ENCODE measurements at regions not wholly inside any gene's neighbourhood (a gene's known extent, or its start where the extent isn't known, plus 50 kb on each side); places are given as distances from the start of the nearest gene placed in this dataset.

DNA sequence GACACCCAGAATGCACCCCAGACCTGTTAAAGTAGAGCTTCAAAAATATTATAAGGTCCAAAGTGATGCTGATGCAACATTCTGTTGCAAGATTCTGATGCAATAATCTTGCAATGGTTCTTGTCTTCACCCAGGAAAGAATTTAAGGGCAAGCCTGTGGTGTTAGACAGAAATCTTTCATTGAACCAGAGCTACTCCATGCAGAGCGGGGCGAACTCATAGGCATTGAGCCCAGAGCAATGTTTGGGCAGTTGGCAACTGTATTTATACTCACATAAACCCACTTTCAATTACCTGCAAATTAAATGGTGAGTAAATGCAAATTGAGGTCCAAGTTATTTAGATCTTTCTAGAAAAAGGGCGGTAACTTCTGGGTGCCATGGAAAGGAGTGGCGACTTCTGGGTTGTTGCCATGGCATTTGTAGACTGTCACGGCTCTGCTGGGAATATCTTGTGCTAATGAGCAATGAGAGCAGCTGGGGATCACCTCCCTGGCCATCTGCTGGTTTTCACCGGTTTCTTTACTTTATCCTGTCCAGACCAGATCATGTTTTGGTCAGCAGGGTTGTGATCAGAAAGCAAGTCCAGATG lies 163.4 kb downstream of the ICE1 start:
- intact Hi-C loops (cut with DNase I) = no loop called here
- H3K27me3 ChIP-seq = no peaks in the 10 kb centered on the region
- WGBS, 2 donors = 76 to 92% methylated on average over 6 of the region's 6 CpGs

DNA sequence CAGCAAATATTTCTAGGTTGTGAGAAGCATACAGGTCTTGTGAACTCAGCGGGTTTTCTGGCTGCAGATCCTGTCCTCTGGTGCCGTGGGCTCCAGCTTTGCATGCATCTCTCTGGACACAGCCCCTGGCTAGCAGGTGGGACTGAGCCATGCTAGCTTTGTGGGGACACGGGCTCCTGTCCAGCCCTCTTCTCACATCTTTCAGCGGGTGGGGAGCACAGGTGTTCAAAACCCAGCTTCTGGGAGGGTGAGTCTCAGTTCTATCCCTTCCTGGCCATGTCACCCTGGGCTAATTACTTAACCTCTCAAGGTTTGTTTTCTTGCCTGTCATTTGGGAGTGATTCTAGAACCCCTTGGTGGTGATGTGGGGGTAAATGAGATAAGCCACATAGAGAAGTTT lies 162.3 kb downstream of the ICE1 start:
- intact Hi-C loops (cut with DNase I) = no loop called here
- H3K27ac ChIP-seq = no peak overlapping the region
- no peaks in the 10 kb centered on the region for H3K4me1 ChIP-seq
- no peak for DNase-seq
- H3K4me3 ChIP-seq (replicated peaks in 1 of 3) = no peak overlapping the region
- H3K9me3 ChIP-seq = no peaks in the 10 kb centered on the region
- no peaks in the 10 kb centered on the region for H3K27me3 ChIP-seq
- 95 to 100% methylated on average over 3 to 4 of the region's 4 CpGs for WGBS, 2 donors
- no peaks in the 10 kb centered on the region for H3K36me3 ChIP-seq
- TF ChIP-seq POLR2A (IDR thresholded peaks at IDR 0.05) = no peak
- TF ChIP-seq, protein P1, sequence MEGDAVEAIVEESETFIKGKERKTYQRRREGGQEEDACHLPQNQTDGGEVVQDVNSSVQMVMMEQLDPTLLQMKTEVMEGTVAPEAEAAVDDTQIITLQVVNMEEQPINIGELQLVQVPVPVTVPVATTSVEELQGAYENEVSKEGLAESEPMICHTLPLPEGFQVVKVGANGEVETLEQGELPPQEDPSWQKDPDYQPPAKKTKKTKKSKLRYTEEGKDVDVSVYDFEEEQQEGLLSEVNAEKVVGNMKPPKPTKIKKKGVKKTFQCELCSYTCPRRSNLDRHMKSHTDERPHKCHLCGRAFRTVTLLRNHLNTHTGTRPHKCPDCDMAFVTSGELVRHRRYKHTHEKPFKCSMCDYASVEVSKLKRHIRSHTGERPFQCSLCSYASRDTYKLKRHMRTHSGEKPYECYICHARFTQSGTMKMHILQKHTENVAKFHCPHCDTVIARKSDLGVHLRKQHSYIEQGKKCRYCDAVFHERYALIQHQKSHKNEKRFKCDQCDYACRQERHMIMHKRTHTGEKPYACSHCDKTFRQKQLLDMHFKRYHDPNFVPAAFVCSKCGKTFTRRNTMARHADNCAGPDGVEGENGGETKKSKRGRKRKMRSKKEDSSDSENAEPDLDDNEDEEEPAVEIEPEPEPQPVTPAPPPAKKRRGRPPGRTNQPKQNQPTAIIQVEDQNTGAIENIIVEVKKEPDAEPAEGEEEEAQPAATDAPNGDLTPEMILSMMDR (IDR thresholded peaks at IDR 0.05) = no peak

More for the DNA sequence above, 163.4 kb downstream of the ICE1 start:
- Histone ChIP-seq H3K36me3 (no peaks in the 10 kb centered on the region), H3K27ac (no peak overlapping the region), H3K4me3 (replicated peaks in 1 of 3) (no peak overlapping the region), H3K4me1 (no peaks in the 10 kb centered on the region), H3K9me3 (no peaks in the 10 kb centered on the region)
- TF ChIP-seq POLR2A (IDR thresholded peaks at IDR 0.05) = no peak
- TF ChIP-seq, protein P1 (IDR thresholded peaks at IDR 0.05) = no peak
- no peak for DNase-seq

DNA sequence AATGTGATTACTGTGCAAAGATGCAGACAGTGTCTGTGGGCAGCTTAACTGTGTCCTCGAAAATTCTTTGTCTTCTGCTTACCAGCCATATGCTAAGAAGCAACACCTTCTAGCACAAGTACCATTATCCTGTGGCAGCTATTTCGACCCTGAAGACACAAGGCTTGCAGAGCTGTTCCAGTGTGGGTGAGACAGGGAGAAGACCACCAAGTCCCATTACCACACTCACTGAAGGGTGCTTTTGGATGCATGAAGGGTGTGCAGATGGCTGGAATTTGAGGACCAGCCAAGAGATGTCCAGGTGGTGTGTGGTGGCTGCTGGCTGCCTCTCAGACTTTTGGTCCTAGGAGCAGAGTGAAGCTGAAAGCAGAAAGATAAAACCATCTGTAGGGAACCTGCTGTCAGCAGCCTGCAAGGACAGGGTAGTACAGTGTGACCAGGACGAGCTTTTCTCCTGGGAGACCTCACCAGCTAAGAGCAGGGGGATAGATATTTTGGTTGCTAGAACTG lies 161.8 kb downstream of the ICE1 start:
- Histone ChIP-seq H3K9me3 (no peaks in the 10 kb centered on the region), H3K27ac (no peak overlapping the region), H3K36me3 (no peaks in the 10 kb centered on the region), H3K4me1 (no peaks in the 10 kb centered on the region), H3K27me3 (no peaks in the 10 kb centered on the region), H3K4me3 (replicated peaks in 1 of 3) (no peak overlapping the region)
- DNase-seq = no peak
- no peak for TF ChIP-seq POLR2A (IDR thresholded peaks at IDR 0.05)
- TF ChIP-seq, protein P1 (IDR thresholded peaks at IDR 0.05) = no peak
- WGBS, 2 donors = 79 to 89% methylated on average over 3 of the region's 3 CpGs
- intact Hi-C loops (cut with DNase I) = no loop called here

DNA sequence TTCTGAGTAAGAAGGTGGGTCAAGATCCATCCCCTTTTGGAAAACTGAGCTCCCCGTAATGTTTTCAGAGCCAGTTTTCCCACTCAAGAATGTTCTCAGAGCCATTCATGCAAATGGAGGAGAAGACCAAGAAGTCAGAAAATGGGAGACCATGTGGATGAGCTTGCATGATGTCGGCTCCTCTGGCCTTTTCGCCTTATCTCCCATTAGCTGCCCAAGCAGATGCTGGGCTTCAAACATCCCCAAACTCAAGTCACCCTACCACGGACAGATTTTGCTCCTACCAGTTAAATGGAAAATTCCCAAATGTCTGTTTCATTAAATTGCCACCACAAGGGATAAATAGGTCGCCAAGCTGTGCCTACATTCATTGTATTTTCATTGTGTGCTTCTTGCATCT lies 161.4 kb downstream of the ICE1 start:
- no peaks in the 10 kb centered on the region for H3K36me3 ChIP-seq
- TF ChIP-seq, protein P1 (IDR thresholded peaks at IDR 0.05) = no peak
- TF ChIP-seq POLR2A (IDR thresholded peaks at IDR 0.05) = no peak
- H3K27me3 ChIP-seq = no peaks in the 10 kb centered on the region
- intact Hi-C loops (cut with DNase I) = no loop called here
- H3K27ac ChIP-seq = no peak overlapping the region
- no peaks in the 10 kb centered on the region for H3K4me1 ChIP-seq
- no peak overlapping the region for H3K4me3 ChIP-seq (replicated peaks in 1 of 3)
- 90 to 96% methylated on average over 5 of the region's 5 CpGs for WGBS, 2 donors
- H3K9me3 ChIP-seq = no peaks in the 10 kb centered on the region
- DNase-seq = no peak

DNA sequence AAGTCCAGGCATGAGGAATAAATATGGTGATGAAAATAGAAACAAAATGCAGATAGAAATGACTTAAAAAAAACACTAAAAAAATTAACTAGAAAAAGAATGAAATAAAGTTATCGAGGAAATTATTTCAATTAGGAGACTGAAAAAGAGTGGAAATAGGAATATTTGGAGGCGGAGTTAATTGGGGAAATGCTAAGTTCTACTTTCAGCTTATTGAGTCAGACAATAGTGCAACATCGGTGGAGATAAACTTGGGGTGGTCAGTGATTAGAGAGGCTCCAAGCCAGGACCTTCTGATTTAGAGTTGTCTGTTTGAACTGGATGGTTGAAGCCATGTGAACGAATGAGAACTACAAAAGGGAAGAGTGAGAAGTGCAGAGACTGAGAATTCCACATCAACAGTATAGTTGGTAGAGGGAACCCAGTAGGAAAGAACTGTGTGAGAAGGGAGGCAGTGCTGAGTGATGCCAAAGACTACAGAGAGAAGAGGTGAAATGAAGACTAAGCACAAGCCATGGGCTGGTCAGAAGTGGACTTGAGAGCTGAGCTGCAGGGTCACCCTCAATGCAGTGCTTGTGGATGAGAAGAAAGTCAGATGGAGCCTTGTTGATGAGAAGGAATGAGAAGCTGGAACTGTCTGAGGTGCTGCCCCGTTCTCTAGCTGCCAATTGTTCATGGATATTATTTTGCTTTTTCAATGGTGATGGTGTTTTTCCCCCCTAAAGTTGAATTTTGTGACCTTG lies 160.7 kb downstream of the ICE1 start:
- no peak overlapping the region for H3K4me3 ChIP-seq (replicated peaks in 1 of 3)
- H3K9me3 ChIP-seq = no peaks in the 10 kb centered on the region
- 92 to 93% methylated on average over 5 of the region's 5 CpGs for WGBS, 2 donors
- intact Hi-C loops (cut with DNase I) = no loop called here
- no peak overlapping the region for H3K27ac ChIP-seq
- H3K36me3 ChIP-seq = no peaks in the 10 kb centered on the region
- no peak for DNase-seq
- H3K4me1 ChIP-seq = no peaks in the 10 kb centered on the region
- TF ChIP-seq, protein P1 (IDR thresholded peaks at IDR 0.05) = no peak
- no peak for TF ChIP-seq POLR2A (IDR thresholded peaks at IDR 0.05)
- no peaks in the 10 kb centered on the region for H3K27me3 ChIP-seq

All from thyroid gland (tissue), 4 donors.